ENCODE measurements at regions not wholly inside any gene's neighbourhood (a gene's known extent, or its start where the extent isn't known, plus 50 kb on each side); places are given as distances from the start of the nearest gene placed in this dataset.

DNA sequence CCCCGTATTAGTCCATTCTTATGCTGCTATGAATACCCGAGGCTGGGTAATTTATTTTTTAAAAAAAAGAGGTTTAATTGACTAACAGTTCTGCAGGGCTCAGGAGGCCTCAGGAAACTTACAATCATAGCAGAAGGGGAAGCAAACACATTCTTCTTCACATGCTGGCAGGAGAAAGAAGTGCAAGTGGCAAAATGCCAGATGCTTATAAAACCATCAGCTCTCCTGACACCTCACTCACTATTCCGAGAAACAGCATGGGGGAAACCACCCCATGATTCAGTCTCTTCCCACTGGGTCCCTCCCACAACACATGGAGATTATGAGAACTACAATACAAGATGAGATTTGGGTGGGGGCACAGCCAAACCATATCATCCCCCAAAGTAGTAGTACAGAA lies 2148.5 kb upstream of the PIK3C3 start:
- intact Hi-C loops (cut with micrococcal nuclease; ENCODE audit: unreplicated experiment), result no loop called here
- H3K27ac ChIP-seq (ENCODE audit: low read depth, low read length, poor library complexity, severe bottlenecking), result no peak overlapping the region
- CTCF ChIA-PET (ENCODE audit: unreplicated experiment), result no interaction called here
- no peak for TF ChIP-seq EZH2phosphoT487 (IDR thresholded peaks at IDR 0.05; ENCODE audit: borderline replicate concordance, low read depth, low read length)
- TF ChIP-seq, protein P1, sequence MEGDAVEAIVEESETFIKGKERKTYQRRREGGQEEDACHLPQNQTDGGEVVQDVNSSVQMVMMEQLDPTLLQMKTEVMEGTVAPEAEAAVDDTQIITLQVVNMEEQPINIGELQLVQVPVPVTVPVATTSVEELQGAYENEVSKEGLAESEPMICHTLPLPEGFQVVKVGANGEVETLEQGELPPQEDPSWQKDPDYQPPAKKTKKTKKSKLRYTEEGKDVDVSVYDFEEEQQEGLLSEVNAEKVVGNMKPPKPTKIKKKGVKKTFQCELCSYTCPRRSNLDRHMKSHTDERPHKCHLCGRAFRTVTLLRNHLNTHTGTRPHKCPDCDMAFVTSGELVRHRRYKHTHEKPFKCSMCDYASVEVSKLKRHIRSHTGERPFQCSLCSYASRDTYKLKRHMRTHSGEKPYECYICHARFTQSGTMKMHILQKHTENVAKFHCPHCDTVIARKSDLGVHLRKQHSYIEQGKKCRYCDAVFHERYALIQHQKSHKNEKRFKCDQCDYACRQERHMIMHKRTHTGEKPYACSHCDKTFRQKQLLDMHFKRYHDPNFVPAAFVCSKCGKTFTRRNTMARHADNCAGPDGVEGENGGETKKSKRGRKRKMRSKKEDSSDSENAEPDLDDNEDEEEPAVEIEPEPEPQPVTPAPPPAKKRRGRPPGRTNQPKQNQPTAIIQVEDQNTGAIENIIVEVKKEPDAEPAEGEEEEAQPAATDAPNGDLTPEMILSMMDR (conservative IDR thresholded peaks at IDR 0.05; ENCODE audit: low read length), result no peak
- no peaks in the 10 kb centered on the region for H4K20me1 ChIP-seq (ENCODE audit: insufficient read depth, low read length)
- no peaks in the 10 kb centered on the region for H3K79me2 ChIP-seq (ENCODE audit: insufficient read depth, low read depth, low read length)
- DNase-seq (ENCODE audit: low spot score), result no peak
- POLR2A ChIA-PET, result interaction anchor here (0.5 to 0.6 kb wide), 3 partner anchors 30 to 1463 kb away, joined by 3 to 4 read pairs (median 4); no protein-coding TSS in a partner anchor
- no peaks in the 10 kb centered on the region for H3K4me1 ChIP-seq (ENCODE audit: insufficient read depth, low read length, poor library complexity, severe bottlenecking)
- no peaks in the 10 kb centered on the region for H3K36me3 ChIP-seq (ENCODE audit: insufficient read depth, low read length)
- no peak overlapping the region for H3K4me3 ChIP-seq (ENCODE audit: low read depth, low read length, poor library complexity, severe bottlenecking)
- H3K9me3 ChIP-seq (ENCODE audit: low read length), result no peaks in the 10 kb centered on the region
- no peaks in the 10 kb centered on the region for H3K9me2 ChIP-seq (ENCODE audit: insufficient read depth, low read length)
- no peak overlapping the region for H2AFZ ChIP-seq (ENCODE audit: low read length)
- H3K4me2 ChIP-seq (ENCODE audit: low read length), result no peak overlapping the region
- no TSS peak for BruUV-seq (replicated peaks)

DNA sequence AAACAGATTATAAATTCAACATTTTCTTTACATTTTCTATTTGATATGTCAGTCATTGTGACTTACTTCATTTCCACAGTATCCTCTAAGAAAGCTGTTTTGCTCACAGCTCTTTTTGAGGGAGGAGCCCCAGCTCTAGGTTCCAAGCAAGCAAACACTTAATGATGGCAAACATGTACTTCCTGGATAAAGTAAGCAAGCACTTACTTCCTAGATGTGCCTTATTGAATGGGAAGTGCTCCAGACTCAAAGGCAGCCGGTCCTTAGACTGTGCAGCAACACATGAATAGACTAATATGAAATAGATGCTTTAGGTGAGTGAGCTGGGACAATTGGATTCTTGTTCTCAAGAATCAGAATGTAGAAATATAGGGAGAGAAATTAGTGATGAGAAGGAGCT lies 2149.8 kb upstream of the PIK3C3 start:
- TF ChIP-seq EZH2phosphoT487 (IDR thresholded peaks at IDR 0.05; ENCODE audit: borderline replicate concordance, low read depth, low read length), result no peak
- CTCF ChIA-PET (ENCODE audit: unreplicated experiment), result no interaction called here
- BruUV-seq (replicated peaks), result no TSS peak

DNA sequence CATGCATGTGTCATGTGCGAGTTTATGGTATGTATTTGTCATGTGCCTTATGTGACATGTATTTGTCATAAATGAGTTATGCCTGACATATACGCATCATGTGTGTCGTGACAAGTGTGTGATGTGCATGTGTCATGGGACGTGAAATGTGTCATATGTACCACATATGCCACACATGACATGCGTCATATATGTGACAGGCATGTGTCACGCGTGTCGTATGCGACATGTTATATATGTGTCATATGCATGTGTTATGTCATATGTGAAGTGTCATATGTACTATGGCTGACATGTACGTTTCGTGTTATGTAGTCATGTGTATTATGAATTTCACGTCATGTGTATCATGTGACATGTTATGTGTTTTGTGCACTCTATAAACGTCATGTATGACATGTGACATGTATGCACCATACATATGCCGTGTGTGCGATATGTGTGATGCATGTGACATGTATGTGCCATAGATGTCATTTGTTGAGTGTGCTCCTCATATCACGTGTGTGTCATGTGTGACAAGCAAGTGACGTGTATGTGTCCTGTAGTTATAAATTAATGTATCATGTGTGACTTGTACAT lies 2152.3 kb upstream of the PIK3C3 start:
- ChIA-PET CTCF (ENCODE audit: unreplicated experiment) (no interaction called here), POLR2A (no interaction called here)
- no peak overlapping the region for H3K4me3 ChIP-seq (ENCODE audit: low read depth, low read length, poor library complexity, severe bottlenecking)
- no TSS peak for BruUV-seq (replicated peaks)
- no peaks in the 10 kb centered on the region for H4K20me1 ChIP-seq (ENCODE audit: insufficient read depth, low read length)
- no peak overlapping the region for H3K4me2 ChIP-seq (ENCODE audit: low read length)
- TF ChIP-seq EZH2phosphoT487 (IDR thresholded peaks at IDR 0.05; ENCODE audit: borderline replicate concordance, low read depth, low read length), result no peak
- TF ChIP-seq, protein P1 (conservative IDR thresholded peaks at IDR 0.05; ENCODE audit: low read length), result no peak
- H3K36me3 ChIP-seq (ENCODE audit: insufficient read depth, low read length), result no peaks in the 10 kb centered on the region
- no peaks in the 10 kb centered on the region for H3K4me1 ChIP-seq (ENCODE audit: insufficient read depth, low read length, poor library complexity, severe bottlenecking)
- H3K9me2 ChIP-seq (ENCODE audit: insufficient read depth, low read length), result no peaks in the 10 kb centered on the region
- no peaks in the 10 kb centered on the region for H3K9me3 ChIP-seq (ENCODE audit: low read length)
- DNase-seq (ENCODE audit: low spot score), result no peak
- H2AFZ ChIP-seq (ENCODE audit: low read length), result no peak overlapping the region
- no peak overlapping the region for H3K27ac ChIP-seq (ENCODE audit: low read depth, low read length, poor library complexity, severe bottlenecking)
- intact Hi-C loops (cut with micrococcal nuclease; ENCODE audit: unreplicated experiment), result no loop called here
- no peaks in the 10 kb centered on the region for H3K79me2 ChIP-seq (ENCODE audit: insufficient read depth, low read depth, low read length)

More for the DNA sequence above, 2149.8 kb upstream of the PIK3C3 start:
- Histone ChIP-seq H3K4me3 (ENCODE audit: low read depth, low read length, poor library complexity, severe bottlenecking) (no peak overlapping the region), H3K4me2 (ENCODE audit: low read length) (no peak overlapping the region), H2AFZ (ENCODE audit: low read length) (no peak overlapping the region), H3K36me3 (ENCODE audit: insufficient read depth, low read length) (no peaks in the 10 kb centered on the region), H3K79me2 (ENCODE audit: insufficient read depth, low read depth, low read length) (no peaks in the 10 kb centered on the region), H4K20me1 (ENCODE audit: insufficient read depth, low read length) (no peaks in the 10 kb centered on the region), H3K9me3 (ENCODE audit: low read length) (no peaks in the 10 kb centered on the region), H3K27ac (ENCODE audit: low read depth, low read length, poor library complexity, severe bottlenecking) (no peak overlapping the region), H3K4me1 (ENCODE audit: insufficient read depth, low read length, poor library complexity, severe bottlenecking) (no peaks in the 10 kb centered on the region), H3K9me2 (ENCODE audit: insufficient read depth, low read length) (no peaks in the 10 kb centered on the region)
- intact Hi-C loops (cut with micrococcal nuclease; ENCODE audit: unreplicated experiment), result no loop called here
- POLR2A ChIA-PET, result no interaction called here
- no peak for DNase-seq (ENCODE audit: low spot score)
